ENCODE measurements at regions not wholly inside any gene's neighbourhood (a gene's known extent, or its start where the extent isn't known, plus 50 kb on each side); places are given as distances from the start of the nearest gene placed in this dataset.

- TF ChIP-seq RAD21 (IDR thresholded peaks at IDR 0.05; ENCODE audit: low read length) (no peak), CTCF (IDR thresholded peaks at IDR 0.05) (no peak)
These were observed 71.0 kb downstream of the EBNA1BP2 start for GRCh38 chr1:43101061-43101460.

All from SK-N-SH (cell line).